ENCODE measurements at regions not wholly inside any gene's neighbourhood (a gene's known extent, or its start where the extent isn't known, plus 50 kb on each side); places are given as distances from the start of the nearest gene placed in this dataset.

DNA sequence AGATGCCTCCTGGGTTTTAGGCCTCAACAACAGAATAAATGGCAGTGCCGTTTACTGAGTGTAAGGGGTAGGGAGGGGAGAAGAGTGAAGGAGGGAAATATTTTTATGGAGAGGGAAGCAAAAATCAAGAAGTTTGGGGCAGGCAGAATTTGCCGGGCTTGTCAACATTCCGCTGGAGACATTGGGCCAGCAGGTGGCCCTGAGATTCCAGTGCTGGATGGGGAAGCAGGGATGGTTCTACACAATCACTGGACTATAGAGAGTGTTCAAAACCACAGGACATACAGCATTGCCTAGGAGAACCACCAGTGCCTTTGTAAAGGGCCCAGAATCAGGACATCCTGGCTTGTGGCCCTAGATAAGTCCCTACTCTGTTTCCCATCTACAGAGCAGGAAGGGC lies 598.6 kb upstream of the MGMT start:
- DNase-seq (ENCODE audit: low read depth, low spot score) = no peak
- no peak overlapping the region for H3K27ac ChIP-seq

DNA sequence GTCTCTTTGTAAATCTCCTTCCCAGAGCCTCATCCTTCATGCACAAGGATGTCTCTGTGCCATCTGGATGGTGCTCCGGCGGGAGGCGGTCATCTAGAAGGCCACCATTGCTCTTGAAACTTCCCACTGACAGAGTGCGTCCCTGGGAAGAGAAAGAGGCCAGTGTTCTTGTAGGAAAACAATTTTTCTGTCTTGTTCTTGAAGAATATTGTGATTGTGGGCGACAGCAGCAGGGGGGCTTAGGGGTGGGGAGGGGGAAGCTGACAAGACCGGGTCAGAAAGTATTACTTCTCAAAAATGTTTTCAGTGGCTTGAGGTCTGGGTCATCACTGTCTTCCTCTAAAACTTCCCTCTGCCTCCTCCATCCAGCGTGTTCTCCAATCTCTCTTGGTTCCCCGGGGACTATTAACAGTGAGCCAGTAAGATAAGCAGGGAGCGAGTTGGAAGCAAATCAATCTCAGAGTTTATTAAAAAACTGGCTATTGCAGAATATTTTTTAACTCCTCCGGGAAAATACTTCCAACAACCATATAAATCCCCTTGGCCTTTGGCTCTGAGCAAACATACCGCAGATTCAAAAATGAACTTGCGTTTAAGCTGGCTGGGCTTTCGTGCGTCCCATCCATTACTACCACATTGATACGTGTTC lies 597.8 kb upstream of the MGMT start:
- no peak for DNase-seq (ENCODE audit: low read depth, low spot score)

DNA sequence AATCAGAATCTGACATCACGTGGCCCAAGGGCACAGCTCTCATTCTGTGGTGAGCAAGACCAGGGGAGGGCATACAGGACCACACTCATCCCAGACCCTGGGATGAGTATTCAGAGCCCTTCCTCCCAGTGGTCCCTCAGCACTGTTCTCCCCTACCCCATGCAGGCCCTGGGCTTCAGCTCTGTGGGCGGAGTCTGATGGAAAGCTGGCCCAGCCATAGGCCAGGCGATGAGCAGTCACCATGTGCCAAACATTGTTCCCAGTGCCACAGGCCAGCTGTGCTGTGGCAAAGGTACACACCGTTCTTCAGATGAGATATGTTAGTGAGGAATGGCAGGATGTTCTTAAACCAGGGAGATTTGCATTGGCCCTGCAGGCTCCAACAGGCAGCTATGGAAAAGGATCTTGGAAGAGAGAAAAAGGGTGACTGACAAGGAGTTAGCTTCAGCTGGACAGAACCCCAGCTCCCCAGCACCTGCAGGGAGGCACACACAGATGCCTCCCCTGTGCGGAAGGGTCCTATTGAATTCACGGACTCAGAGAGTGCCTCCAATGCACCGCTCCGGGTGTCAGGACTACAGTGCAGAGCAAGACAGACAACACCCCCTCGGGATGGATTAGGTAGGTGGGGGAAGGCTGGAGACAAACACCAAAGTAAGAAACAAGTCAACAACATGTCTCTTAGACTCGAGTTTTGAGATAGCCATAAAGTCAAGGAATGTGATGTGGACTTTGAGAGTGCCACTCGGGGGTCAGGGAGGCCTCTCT lies 596.0 kb upstream of the MGMT start:
- no peak overlapping the region for H3K27ac ChIP-seq

More for the DNA sequence above, 597.8 kb upstream of the MGMT start:
- H3K27ac ChIP-seq = no peak overlapping the region

DNA sequence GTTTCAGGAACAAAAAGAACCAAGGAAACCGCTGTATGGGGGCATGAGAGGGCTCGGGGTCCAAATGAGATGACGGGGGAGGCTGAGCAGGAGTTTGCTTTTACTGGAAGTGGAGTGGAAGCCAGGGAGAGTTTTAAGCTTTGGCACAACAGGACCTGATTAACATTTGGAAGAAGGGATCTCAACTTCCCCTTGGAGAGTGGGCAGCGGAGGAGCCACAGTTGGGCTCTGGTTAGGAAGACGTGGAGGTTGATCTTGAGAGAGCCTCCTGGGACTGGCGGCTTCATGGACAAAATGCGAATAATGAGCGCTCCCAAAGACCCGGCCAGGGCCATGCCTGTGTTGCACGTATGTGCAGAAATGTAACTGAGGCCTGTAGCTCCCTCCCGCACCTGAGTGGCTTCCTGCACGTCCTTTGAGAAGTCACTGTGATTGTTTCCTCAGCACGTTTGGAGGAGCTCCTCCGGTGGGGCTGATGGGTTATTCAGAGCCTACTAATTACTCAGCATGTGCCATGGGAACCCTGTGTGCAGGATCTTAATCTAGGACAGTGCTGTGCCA lies 595.3 kb upstream of the MGMT start:
- no peak for DNase-seq (ENCODE audit: low read depth, low spot score)
- H3K27ac ChIP-seq = no peak overlapping the region

More for the DNA sequence above, 596.0 kb upstream of the MGMT start:
- DNase-seq (ENCODE audit: low read depth, low spot score) = no peak

DNA sequence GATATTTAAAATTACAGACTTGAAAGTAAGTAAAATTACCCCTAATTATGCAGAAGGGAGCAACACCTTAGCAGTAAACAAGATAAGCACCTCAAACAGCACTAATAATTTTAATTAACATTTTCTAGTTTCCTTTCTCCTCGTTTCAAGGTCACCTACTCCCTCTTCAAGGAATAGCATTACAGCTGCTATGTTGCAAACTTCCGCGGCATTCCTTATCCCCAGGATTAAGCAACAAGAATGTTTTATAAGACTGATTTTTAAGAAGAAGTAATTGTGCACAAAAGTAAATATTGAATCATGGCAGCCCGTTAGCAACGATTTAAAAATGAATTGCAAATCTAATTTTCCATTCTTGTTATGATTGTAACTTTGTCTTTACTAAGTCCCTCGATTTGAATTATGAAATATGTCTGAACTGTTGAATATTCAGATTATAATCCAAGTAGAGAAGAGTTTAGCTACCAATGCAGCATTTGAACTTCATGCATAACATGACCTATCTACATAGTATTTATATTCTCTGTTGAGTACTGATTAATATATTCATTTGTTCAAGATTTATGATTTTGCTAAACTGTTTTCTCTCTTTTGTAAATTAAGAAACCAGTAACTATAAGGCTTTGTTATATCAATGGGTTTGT lies 593.5 kb upstream of the MGMT start:
- H3K27ac ChIP-seq = no peak overlapping the region
- no peak for DNase-seq (ENCODE audit: low read depth, low spot score)

DNA sequence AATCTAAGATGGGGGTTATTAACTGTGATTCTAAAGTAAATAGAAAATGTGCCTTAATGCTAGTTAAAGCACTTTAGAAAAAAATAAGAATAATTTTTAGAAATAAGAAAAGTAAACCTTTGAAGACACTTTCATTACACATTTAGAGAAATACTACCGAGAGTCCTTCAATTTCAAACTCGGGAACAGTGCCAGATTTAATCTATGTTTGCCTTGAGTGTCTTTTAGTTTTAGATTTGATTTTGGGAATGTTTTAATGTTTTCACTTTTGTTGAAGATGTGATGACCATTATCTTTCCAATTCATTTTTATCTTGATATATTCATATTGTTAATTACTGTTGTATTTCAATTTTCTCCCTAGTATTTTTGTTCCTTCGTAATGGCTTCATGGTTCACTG lies 592.7 kb upstream of the MGMT start:
- DNase-seq (ENCODE audit: low read depth, low spot score) = no peak

DNA sequence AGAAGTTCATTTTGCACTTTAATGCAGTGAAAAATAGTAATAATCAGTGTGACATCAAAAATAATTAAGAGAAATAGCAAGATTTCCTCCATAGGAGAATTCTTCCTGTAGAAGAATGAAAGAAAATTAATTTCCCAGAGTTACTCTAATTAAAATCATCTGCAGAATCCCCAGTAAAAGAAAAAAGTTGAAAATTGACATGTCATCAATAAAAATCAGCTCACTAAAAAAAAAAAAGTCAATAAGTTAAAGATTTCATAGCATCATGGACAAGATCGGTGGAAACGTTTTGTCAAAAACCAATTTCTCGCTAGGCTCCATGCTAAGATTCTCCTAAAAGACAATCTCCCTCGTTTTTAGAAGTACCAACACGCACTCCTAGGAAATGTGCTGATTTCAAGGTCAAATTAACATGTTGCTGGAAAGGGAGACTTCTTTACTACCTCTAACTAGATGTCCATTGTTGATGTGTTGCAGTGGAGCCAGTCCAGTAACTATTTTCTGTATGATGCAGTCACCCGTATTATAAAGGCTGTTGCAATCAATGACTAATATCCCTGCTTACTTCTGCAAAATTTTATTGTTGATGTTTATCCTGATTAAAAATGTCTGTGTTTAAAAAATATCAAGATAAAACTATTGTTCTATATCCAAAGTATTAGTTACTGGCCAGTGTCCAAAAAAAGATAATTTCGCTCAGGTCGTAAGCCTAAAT lies 591.9 kb upstream of the MGMT start:
- peak overlapping the region; percentile 50 for H3K27ac ChIP-seq
- no peak for DNase-seq (ENCODE audit: low read depth, low spot score)

More for the DNA sequence above, 592.7 kb upstream of the MGMT start:
- no peak overlapping the region for H3K27ac ChIP-seq

DNA sequence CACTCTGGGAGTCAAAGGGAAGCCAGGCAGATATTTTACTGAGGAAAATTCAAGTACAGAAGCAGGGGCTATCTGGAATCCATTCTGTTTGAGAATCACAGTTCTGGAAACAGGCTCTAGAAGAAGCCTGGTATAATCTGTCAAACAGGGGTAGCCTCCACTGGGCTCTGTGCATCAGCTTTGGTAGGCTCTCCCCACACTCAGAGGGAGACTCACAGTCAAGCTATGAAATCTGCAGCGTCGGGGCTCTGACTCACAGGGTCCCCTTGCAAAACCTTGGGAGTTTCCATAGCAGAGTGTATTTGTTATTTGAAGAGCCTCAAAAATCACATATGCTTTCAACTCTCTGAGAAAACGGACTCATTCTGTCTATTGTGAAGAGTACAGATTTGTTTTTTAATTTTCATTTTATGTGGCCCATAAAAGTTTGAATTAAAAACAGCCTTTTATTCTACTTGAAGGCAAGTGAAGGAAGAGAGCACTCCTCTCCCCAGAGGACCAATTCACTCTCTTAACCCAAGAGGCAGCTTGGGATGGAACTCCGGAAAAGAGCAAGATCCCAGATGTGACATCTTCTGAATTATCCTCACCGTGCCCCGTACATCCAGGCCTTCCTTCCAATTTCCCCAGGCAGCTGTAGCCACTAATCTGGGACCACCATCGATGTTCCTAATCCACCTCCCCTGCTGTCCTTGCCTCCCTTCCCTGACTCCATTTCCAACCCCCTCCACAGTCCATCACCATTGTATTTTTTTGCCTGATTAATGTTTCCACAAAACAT lies 590.9 kb upstream of the MGMT start:
- peak overlapping the region; percentile 50 for H3K27ac ChIP-seq

DNA sequence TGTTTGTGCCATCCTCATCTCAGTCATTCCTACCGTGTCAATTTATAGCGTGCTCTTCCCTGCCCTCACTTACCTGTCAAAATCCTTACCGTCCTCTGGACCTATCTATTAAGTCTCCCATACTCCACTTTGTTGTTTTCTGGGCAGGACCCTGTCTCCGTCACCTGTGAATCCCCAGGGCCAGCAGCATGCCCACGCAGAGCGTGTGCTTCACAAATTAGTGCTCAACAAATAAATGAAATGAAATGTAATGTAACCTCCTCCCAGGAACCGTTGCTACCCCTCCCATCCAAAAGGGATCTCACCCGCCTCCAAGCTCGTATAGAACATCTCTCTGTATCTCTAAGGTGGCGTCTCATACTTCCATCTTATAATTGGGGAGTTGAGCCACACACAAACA lies 589.9 kb upstream of the MGMT start:
- no peak for DNase-seq (ENCODE audit: low read depth, low spot score)
- no peak overlapping the region for H3K27ac ChIP-seq

More for the DNA sequence above, 590.9 kb upstream of the MGMT start:
- no peak for DNase-seq (ENCODE audit: low read depth, low spot score)

DNA sequence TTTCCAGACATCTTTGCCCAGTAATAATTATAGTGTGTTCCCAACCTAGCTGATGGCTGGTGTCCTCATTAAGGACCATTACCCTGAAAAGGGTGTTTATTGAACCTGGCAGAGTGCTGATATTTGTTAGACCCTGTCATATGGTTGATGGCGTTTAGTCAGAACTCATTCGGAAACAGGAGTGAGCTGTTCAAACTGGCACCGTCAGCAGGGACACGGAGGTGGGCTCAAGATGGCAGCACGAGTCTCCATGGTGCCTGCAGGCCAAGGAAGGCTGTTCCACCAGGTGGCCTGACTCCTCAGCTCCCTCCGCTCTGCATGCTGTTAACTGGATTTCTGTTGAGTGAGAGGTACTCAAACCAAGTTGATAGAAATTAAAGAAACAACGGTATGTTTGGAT lies 589.1 kb upstream of the MGMT start:
- DNase-seq (ENCODE audit: low read depth, low spot score) = no peak
- H3K27ac ChIP-seq = no peak overlapping the region

DNA sequence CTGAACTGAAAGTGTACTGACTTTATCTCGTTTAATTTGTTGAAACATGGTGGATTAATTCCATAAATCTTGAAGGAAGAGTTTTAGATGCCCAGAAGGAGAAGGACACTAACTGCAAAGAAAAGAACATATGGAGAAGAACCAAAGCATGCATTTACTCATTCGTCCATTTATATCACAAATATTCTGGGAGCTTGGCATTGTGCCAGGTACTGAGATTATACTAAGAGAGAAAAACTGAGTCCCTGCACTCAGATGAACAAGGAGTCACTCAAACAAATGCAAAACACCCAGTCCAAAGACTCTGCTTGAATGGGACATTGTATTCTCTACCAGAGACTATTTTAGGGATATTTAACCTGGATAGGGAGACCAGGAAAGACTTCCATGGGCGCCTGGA lies 588.0 kb upstream of the MGMT start:
- H3K27ac ChIP-seq = no peak overlapping the region
- DNase-seq (ENCODE audit: low read depth, low spot score) = no peak

DNA sequence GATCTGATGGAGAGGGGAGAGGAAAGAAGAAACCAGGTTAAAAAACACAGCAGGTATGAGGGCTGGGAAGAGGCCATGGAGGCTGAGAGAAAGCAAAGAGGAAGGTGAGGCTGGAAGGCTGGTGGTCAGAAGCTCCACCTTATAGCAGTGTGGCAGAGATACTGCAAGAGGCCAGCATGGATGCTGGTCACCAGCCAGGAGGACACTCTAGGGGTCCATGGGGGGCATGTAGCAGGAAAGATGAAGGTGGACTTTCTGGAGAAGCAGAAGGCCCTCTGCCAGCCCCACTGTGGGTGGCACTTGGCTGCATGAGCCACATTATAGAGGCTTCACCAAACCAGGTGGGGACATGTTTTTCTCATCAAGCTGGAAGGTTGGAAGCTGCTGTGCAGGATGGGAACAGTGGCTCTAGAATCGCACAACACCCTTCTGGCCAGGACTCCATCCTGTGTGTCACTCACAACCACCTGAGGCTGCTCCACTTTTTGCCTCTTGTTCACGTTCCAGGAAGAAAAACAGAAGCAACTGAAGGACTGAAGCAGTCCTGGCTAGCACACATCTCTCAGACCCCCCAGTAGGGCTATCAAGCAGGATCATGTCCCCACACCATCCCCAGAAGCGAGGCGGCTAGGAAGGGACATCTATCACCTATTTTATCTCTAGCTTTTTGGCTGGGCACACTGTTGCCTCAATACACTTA lies 587.5 kb upstream of the MGMT start:
- DNase-seq (ENCODE audit: low read depth, low spot score) = no peak
- no peak overlapping the region for H3K27ac ChIP-seq

DNA sequence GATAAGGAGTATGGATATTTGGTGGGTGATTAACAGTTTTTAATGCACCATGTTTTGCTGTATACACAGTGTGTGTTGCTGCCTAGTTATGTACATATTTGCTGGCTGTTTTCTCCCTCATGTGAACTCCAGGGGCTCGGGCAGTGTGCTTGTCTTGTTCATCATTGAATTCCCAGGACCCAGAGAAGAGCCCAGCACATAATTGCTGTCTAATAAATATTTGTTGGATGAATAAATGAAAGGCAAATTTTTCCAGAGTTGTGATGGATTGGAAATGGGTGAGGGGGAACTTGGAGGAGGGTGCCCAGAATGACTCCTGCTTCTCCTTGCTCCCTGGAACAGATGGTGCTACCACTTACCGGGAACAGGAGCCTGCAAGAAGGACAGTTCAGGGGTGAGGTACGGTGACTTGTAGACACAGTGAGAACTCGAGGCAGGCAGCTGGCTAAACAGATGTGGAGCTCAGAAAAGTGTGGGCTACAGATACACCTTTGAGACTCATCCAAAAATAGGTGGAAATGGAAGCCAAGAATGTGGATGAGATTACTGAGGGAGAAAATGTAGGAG lies 586.8 kb upstream of the MGMT start:
- H3K27ac ChIP-seq = no peak overlapping the region
- DNase-seq (ENCODE audit: low read depth, low spot score) = no peak

DNA sequence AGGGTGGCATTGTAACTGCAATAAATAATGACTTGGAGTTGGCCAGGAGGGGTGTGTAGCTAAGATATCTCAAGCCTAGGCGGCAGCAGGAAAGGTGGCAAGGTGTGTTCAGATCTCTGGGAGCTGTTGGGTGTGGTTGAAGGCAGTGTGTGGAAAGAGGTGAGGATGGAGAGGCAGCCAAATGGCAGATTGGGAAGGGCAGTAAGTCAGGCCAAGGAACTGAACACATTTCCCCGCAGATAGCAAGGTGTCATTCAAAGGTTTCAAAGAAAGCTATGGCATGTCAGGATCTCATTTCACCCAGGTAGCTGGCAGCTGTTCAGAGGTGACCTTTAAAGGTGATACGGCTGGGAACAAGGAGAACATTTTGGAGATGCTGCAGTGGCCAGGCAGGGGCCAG lies 586.0 kb upstream of the MGMT start:
- no peak for DNase-seq (ENCODE audit: low read depth, low spot score)
- H3K27ac ChIP-seq = no peak overlapping the region

DNA sequence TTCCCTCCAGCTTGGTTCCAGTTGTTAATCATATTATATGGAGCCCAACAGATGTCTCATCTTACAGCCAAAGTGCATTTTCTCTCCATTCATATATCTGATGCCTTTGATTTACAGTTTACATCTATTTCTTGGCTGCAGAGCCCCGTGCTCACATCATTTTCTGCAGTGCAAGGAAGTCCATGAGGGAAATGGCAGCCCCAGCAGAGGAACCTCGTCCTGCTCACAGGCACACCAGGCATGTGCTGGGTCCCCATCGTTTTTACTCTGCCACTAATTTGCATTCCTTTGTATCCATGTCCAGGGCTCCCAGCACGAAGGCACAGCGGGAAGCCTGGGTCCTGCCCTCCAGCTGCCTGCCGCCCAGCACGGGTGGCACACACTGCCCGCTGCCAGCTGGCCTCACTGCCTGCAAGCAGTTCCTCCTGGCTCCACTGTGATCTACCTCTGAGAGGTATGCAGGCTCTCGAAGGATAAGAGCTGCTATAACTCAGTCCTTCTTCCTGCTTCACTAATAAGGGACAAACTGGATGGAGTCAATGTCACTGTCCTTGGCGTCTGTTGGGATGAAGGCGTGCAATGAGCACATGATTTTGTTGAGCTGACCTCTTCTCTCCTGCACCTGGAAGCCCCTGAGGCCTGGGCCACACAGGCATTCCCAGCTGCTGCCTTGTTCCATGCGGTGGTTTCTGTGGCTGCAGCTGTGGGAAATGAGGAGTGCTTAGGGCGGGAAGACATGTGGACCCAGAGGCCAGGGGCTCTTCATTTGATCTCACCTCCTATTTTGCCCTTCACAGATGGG lies 583.6 kb upstream of the MGMT start:
- no peak overlapping the region for H3K27ac ChIP-seq
- no peak for DNase-seq (ENCODE audit: low read depth, low spot score)

DNA sequence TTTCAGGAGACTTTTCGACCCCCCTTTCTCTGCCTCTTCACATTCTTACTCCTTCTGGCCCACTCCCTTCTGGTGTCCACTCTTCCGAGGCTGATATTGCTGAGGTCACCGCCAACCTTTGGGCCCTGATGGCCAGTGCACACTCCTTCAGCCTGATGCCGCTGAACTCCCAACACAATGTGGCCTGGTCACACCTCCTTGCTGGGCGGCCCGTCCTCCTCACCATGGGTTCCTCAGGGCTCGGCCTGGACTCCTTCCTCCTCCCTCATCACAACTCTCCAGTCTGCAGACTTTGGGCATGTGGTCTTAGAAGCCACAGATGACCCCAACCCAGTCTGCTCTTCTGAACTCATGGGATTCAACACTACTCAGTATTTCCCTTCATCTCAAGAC lies 583.0 kb upstream of the MGMT start:
- DNase-seq (ENCODE audit: low read depth, low spot score) = no peak
- no peak overlapping the region for H3K27ac ChIP-seq

DNA sequence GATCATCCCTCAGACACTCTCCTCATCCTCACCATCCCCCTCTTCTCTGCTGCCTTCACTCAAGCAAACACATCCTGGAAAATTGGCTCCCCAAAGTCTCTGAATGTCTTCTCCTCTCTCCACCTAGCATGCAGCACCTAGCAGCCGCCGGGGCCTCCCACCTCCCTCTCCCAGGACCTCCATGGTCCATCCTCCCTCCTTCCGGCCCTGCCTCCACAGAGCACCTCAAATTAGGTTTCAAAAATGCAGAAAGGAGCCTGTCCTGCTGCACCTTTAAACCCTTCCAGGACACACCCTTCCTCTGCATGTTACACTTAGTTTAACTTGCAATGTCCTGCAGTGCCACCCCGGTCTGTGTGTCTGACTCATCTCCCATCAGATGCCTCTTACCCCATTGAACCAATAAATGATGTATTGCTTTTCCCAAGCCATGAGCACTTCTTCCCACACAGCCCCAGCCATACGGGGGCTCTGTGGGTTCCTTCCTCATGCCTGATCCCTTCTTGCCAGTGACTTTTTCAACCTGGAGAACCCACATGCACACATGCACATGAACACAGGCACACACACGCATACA lies 582.5 kb upstream of the MGMT start:
- no peak for DNase-seq (ENCODE audit: low read depth, low spot score)
- no peak overlapping the region for H3K27ac ChIP-seq
